ENCODE measurements at regions not wholly inside any gene's neighbourhood (a gene's known extent, or its start where the extent isn't known, plus 50 kb on each side); places are given as distances from the start of the nearest gene placed in this dataset.

DNA sequence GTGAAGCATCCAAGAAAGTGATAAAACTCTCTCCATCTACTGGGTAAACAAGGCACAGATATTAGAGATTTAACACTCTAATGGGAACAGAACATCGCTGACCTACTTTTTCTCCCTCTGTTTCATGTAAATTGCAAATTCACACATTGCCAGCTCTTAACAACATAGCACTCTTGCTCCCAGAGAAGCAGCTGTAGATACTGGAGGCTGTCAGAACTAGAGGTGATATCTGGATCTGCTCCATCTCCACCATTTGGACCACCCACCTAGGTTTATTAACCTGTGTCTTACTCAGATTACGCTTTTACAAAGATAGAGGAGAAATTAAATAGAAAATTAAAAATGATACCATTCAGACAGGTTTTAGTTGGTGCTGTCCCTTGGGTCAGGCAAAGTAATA, 289.1 kb upstream of the CRBN start:
- H3K4me3 ChIP-seq (ENCODE audit: low read depth, low read length, poor library complexity, severe bottlenecking) = no peak overlapping the region
- peaks cover 6% of the 10 kb centered on the region for H3K9me3 ChIP-seq (ENCODE audit: low read depth, low read length, poor library complexity, severe bottlenecking)
- BruUV-seq (replicated peaks) = no TSS peak
- H3K4me1 ChIP-seq (ENCODE audit: insufficient read depth, low read length, poor library complexity, severe bottlenecking) = no peaks in the 10 kb centered on the region
- intact Hi-C loops (cut with micrococcal nuclease; ENCODE audit: unreplicated experiment) = no loop called here
- CTCF ChIA-PET = no interaction called here
- H3K27ac ChIP-seq (ENCODE audit: low read depth, low read length, poor library complexity, severe bottlenecking) = no peak overlapping the region
- no peaks in the 10 kb centered on the region for H3K36me3 ChIP-seq (ENCODE audit: insufficient read depth, low read length, poor library complexity, severe bottlenecking)
- no peaks in the 10 kb centered on the region for H3K27me3 ChIP-seq (replicated peaks; ENCODE audit: insufficient read depth, low read depth, low read length, poor library complexity)
- DNase-seq (ENCODE audit: low spot score) = no peak
- POLR2A ChIA-PET (ENCODE audit: low non-redundant PET) = interaction anchor here (0.6 kb wide), 1 partner anchor 64 kb away, joined by 9 read pairs; no protein-coding TSS in a partner anchor
- no peak for TF ChIP-seq CTCF (conservative IDR thresholded peaks at IDR 0.05; ENCODE audit: low read depth, low read length)

GRCh38 chr3:3464131-3464530, 284.6 kb upstream of the CRBN start:
- Histone ChIP-seq H3K4me1 (ENCODE audit: insufficient read depth, low read length, poor library complexity, severe bottlenecking) (no peaks in the 10 kb centered on the region), H3K27ac (ENCODE audit: low read depth, low read length, poor library complexity, severe bottlenecking) (no peak overlapping the region), H3K36me3 (ENCODE audit: insufficient read depth, low read length, poor library complexity, severe bottlenecking) (no peaks in the 10 kb centered on the region), H3K9me3 (ENCODE audit: low read depth, low read length, poor library complexity, severe bottlenecking) (no peaks in the 10 kb centered on the region), H3K27me3 (replicated peaks; ENCODE audit: insufficient read depth, low read depth, low read length, poor library complexity) (no peaks in the 10 kb centered on the region), H3K4me3 (ENCODE audit: low read depth, low read length, poor library complexity, severe bottlenecking) (no peak overlapping the region)
- no peak for DNase-seq (ENCODE audit: low spot score)
- intact Hi-C loops (cut with micrococcal nuclease; ENCODE audit: unreplicated experiment) = no loop called here
- TF ChIP-seq EZH2 (IDR thresholded peaks at IDR 0.05; ENCODE audit: borderline replicate concordance, low read depth, low read length, poor library complexity, severe bottlenecking) (no peak), CTCF (conservative IDR thresholded peaks at IDR 0.05; ENCODE audit: low read depth, low read length) (no peak)
- CTCF ChIA-PET = no interaction called here
- no TSS peak for BruUV-seq (replicated peaks)
- POLR2A ChIA-PET (ENCODE audit: low non-redundant PET) = no interaction called here

- Histone ChIP-seq H3K27ac (ENCODE audit: low read depth, low read length, poor library complexity, severe bottlenecking) (no peak overlapping the region), H3K4me1 (ENCODE audit: insufficient read depth, low read length, poor library complexity, severe bottlenecking) (no peaks in the 10 kb centered on the region), H3K4me3 (ENCODE audit: low read depth, low read length, poor library complexity, severe bottlenecking) (no peak overlapping the region), H3K36me3 (ENCODE audit: insufficient read depth, low read length, poor library complexity, severe bottlenecking) (no peaks in the 10 kb centered on the region), H3K27me3 (replicated peaks; ENCODE audit: insufficient read depth, low read depth, low read length, poor library complexity) (no peaks in the 10 kb centered on the region), H3K9me3 (ENCODE audit: low read depth, low read length, poor library complexity, severe bottlenecking) (no peaks in the 10 kb centered on the region)
- CTCF ChIA-PET = no interaction called here
- TF ChIP-seq CTCF (conservative IDR thresholded peaks at IDR 0.05; ENCODE audit: low read depth, low read length) = no peak
- no peak for TF ChIP-seq EZH2 (IDR thresholded peaks at IDR 0.05; ENCODE audit: borderline replicate concordance, low read depth, low read length, poor library complexity, severe bottlenecking)
- no TSS peak for BruUV-seq (replicated peaks)
- POLR2A ChIA-PET (ENCODE audit: low non-redundant PET) = no interaction called here
- intact Hi-C loops (cut with micrococcal nuclease; ENCODE audit: unreplicated experiment) = no loop called here
- DNase-seq (ENCODE audit: low spot score) = no peak
Observed at GRCh38 chr3:3461317-3461716, 281.8 kb upstream of the CRBN start.

All from A673 (cell line).